PFSK-1 (cell line): ENCODE measurements at regions not wholly inside any gene's neighbourhood (a gene's known extent, or its start where the extent isn't known, plus 50 kb on each side); places are given as distances from the start of the nearest gene placed in this dataset.

Experiments
- POLR2AphosphoS5 ChIP-seq: IDR thresholded peaks from 2 replicates; pipeline ENCODE4 v1.6.1; 2012; ENCODE audit warnings: low read depth, mild to moderate bottlenecking, control low read depth, low read length, moderate library complexity
- SIN3A ChIP-seq: IDR thresholded peaks from 2 replicates; pipeline ENCODE4 v1.6.1; 2012; ENCODE audit warnings: mild to moderate bottlenecking, low read length, moderate library complexity, borderline replicate concordance; ENCODE audit not compliant: insufficient read depth

- TF ChIP-seq POLR2AphosphoS5: no peak
- no peak for TF ChIP-seq SIN3A
These were observed 65.4 kb downstream of the TSPAN17 start for GRCh38 chr5:176712546-176713304.
